ENCODE measurements at regions not wholly inside any gene's neighbourhood (a gene's known extent, or its start where the extent isn't known, plus 50 kb on each side); places are given as distances from the start of the nearest gene placed in this dataset.

DNA sequence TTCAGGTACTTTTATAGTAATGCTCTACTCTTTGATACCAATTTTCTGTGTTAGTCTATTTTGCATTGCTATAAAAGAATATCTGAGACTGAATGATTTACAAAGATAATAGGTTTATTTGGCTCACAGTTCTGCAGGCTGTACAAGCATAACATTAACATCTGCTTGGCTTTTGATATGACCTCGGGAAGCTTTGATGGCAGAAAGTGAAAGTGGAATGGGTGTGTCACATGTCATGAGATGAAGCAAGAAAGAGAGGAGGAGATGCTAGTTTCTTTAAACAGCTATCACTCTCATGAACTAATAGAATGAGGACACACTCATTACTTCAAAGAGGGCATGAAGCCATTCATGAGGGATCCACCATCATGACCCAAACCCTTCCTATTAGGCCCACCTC lies 270.9 kb upstream of the IL12B start:
- TF ChIP-seq, protein P1, sequence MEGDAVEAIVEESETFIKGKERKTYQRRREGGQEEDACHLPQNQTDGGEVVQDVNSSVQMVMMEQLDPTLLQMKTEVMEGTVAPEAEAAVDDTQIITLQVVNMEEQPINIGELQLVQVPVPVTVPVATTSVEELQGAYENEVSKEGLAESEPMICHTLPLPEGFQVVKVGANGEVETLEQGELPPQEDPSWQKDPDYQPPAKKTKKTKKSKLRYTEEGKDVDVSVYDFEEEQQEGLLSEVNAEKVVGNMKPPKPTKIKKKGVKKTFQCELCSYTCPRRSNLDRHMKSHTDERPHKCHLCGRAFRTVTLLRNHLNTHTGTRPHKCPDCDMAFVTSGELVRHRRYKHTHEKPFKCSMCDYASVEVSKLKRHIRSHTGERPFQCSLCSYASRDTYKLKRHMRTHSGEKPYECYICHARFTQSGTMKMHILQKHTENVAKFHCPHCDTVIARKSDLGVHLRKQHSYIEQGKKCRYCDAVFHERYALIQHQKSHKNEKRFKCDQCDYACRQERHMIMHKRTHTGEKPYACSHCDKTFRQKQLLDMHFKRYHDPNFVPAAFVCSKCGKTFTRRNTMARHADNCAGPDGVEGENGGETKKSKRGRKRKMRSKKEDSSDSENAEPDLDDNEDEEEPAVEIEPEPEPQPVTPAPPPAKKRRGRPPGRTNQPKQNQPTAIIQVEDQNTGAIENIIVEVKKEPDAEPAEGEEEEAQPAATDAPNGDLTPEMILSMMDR (IDR thresholded peaks at IDR 0.05; ENCODE audit: insufficient read depth, low read length, severe bottlenecking) = no peak
- no peak for FAIRE-seq
- no peak overlapping the region for H3K4me3 ChIP-seq (ENCODE audit: low read depth, low read length)

DNA sequence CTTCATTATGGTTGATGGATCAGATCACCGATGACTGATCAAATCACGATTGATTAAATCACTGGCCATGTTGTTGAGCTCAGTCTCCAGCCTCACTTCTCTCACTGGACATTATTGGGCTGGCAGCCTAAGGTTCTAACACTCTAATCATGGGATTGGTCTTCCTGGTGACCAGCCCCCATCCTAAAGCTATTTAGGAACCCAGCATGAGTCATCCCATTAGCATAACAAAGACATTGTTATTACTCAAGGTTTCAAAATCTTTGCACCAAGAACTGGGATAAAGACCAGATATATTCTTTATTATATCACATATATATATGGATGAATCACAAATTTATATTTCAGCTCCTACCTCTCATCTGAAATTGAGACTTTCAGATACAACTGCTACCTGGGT lies 272.1 kb upstream of the IL12B start:
- Histone ChIP-seq H3K36me3 (ENCODE audit: control insufficient read depth, insufficient read depth, low read length) (no peaks in the 10 kb centered on the region), H3K4me3 (ENCODE audit: low read depth, low read length) (no peak overlapping the region), H3K27me3 (ENCODE audit: control insufficient read depth, insufficient read depth, low read length) (no peaks in the 10 kb centered on the region)
- DNase-seq (ENCODE audit: low read depth) = peak; percentile 34
- FAIRE-seq = no peak
- TF ChIP-seq, protein P1 (IDR thresholded peaks at IDR 0.05; ENCODE audit: insufficient read depth, low read length, severe bottlenecking) = no peak

More for the DNA sequence above, 270.9 kb upstream of the IL12B start:
- no peak for DNase-seq (ENCODE audit: low read depth)
- no peaks in the 10 kb centered on the region for H3K36me3 ChIP-seq (ENCODE audit: control insufficient read depth, insufficient read depth, low read length)
- H3K27me3 ChIP-seq (ENCODE audit: control insufficient read depth, insufficient read depth, low read length) = no peaks in the 10 kb centered on the region

DNA sequence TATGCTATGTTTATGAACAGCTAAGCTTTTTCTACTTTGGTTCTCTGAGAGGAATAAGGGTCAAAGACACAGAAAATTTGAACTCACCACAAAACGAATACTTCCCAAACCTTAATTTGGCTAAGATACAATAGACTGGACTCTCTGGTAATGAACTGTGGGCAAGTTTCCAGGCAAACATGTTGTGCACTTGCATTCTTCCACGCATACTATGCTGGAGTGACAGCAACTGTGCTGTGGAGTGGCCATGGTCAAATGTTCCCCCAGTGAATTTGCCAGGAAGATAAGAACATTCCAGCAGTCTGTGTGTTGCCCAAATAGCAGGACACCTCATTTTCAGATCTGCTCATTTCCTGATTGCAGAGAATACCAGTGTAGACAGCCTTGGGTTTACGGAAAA lies 275.3 kb upstream of the IL12B start:
- TF ChIP-seq, protein P1 (IDR thresholded peaks at IDR 0.05; ENCODE audit: insufficient read depth, low read length, severe bottlenecking) = no peak
- Histone ChIP-seq H3K27me3 (ENCODE audit: control insufficient read depth, insufficient read depth, low read length) (no peaks in the 10 kb centered on the region), H3K36me3 (ENCODE audit: control insufficient read depth, insufficient read depth, low read length) (no peaks in the 10 kb centered on the region), H3K4me3 (ENCODE audit: low read depth, low read length) (no peak overlapping the region)
- DNase-seq (ENCODE audit: low read depth) (no peak), FAIRE-seq (no peak)

DNA sequence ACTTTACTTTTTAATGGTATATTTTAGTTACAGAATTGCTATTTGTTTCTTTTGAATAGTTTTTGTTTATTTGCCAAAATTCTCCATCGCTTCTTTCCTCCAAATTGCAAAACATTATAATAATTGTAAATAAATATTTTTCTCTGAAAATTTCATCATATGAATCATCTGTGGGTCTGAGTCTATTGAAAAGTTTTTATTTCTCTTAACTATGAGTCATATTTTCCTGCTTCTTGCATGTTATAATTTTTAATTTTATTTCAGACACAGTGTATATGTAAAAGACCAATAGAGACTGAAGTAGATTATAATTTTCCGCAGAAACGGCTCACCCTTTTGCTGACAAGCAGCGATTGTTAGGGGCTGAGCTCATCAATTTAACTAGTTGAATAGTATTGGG lies 279.1 kb upstream of the IL12B start:
- H3K27me3 ChIP-seq (ENCODE audit: control insufficient read depth, insufficient read depth, low read length) = no peaks in the 10 kb centered on the region
- TF ChIP-seq, protein P1 (IDR thresholded peaks at IDR 0.05; ENCODE audit: insufficient read depth, low read length, severe bottlenecking) = no peak
- no peak for FAIRE-seq

DNA sequence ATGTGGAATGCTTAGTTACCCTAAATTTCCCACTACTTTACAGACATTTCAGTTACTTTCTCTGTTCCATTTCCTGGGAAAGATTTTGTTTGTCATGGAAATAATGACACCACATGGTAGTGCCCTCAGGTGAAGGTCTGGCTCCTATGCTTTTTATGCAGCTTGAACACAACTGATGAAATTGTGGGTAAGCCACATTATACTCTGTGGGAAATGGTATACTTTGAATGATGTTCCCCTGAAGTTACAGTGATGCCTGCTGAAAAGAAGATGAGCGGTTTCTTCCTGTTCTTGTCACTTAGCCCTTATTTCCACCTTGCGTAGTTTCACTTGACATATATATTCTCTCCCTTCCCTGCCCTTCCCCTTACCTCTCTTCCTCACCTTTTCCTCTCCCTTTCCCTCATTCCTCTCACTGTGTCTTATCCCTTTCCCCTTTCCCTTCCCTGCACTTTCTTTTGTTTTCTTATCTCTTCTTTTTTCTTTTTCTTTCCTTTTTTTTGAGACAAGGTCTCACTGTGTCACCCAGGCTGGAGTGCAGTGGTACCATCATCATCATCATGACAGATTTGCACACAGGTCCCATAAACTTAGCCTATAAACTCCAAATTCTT lies 280.8 kb upstream of the IL12B start:
- TF ChIP-seq, protein P1 (IDR thresholded peaks at IDR 0.05; ENCODE audit: insufficient read depth, low read length, severe bottlenecking) = no peak
- no peak overlapping the region for H3K4me3 ChIP-seq (ENCODE audit: low read depth, low read length)
- no peaks in the 10 kb centered on the region for H3K36me3 ChIP-seq (ENCODE audit: control insufficient read depth, insufficient read depth, low read length)
- H3K27me3 ChIP-seq (ENCODE audit: control insufficient read depth, insufficient read depth, low read length) = no peaks in the 10 kb centered on the region
- FAIRE-seq (no peak), DNase-seq (ENCODE audit: low read depth) (no peak)

More for the DNA sequence above, 279.1 kb upstream of the IL12B start:
- H3K36me3 ChIP-seq (ENCODE audit: control insufficient read depth, insufficient read depth, low read length) = no peaks in the 10 kb centered on the region
- H3K4me3 ChIP-seq (ENCODE audit: low read depth, low read length) = no peak overlapping the region
- no peak for DNase-seq (ENCODE audit: low read depth)

DNA sequence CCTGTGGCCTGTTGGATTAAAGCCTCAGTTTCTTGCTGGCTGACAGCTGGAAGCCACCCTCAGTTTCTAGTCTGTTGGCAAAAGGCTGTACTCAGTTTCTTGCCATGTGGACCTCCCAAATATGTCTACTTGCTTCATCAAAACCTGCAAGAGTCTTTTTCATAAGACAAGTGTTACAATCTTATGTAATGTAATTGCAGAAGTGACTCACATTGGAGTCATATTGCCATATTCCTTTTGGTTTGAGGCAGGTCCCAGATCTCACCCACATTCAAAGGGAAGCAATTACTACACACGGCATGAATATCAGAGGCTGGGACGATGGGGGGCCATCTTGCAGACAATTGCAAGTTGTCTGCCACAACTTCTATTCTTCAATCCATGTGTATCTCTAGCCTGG lies 286.7 kb upstream of the IL12B start:
- DNase-seq (ENCODE audit: low read depth) (peak; percentile 86), FAIRE-seq (no peak)
- no peaks in the 10 kb centered on the region for H3K36me3 ChIP-seq (ENCODE audit: control insufficient read depth, insufficient read depth, low read length)

More for the DNA sequence above, 286.7 kb upstream of the IL12B start:
- H3K27me3 ChIP-seq (ENCODE audit: control insufficient read depth, insufficient read depth, low read length) = no peaks in the 10 kb centered on the region
- no peak overlapping the region for H3K4me3 ChIP-seq (ENCODE audit: low read depth, low read length)
- TF ChIP-seq, protein P1 (IDR thresholded peaks at IDR 0.05; ENCODE audit: insufficient read depth, low read length, severe bottlenecking) = no peak

All from bronchial epithelial cell (primary cell).